SK-N-SH treated with all-trans-retinoic acid at 6 μM for 48 hours (cell line): ENCODE measurements at regions not wholly inside any gene's neighbourhood (a gene's known extent, or its start where the extent isn't known, plus 50 kb on each side); places are given as distances from the start of the nearest gene placed in this dataset.
A peak's percentile ranks its signal among the peaks of the same experiment; 100 is the strongest.
"Not testable (repeated sequence)": the region's sequence is repeated elsewhere in the genome, so short reads cannot be mapped to it uniquely, and the experiment has no call there.

Experiments used
- ATAC-seq: fragments of 200-7000 bp; cut with Tn5 transposase; 3 replicates; pipeline ENCODE4 v1.9.1; 2020; ENCODE audit warnings: mild to moderate bottlenecking, moderate library complexity
- ARNTL ChIP-seq: fragments of 450-650 bp; formaldehyde crosslinking; IDR thresholded peaks from 2 replicates; pipeline ENCODE4 v1.5.0; 2020; ENCODE audit warnings: low read depth, mild to moderate bottlenecking, moderate library complexity, borderline replicate concordance
- BACH2 ChIP-seq: fragments of 250-450 bp; sonication (Bioruptor Pico); IDR thresholded peaks from 2 replicates; pipeline ENCODE4 v1.9.0; 2021; ENCODE audit warnings: mild to moderate bottlenecking, borderline replicate concordance
- CSDC2 ChIP-seq: fragments of 250-450 bp; sonication (Bioruptor Pico); IDR thresholded peaks from 2 replicates; pipeline ENCODE4 v1.5.0; 2020; ENCODE audit warnings: mild to moderate bottlenecking, moderate library complexity
- CSRNP3 ChIP-seq: fragments of 250-450 bp; sonication (Bioruptor Pico); IDR thresholded peaks from 2 replicates; pipeline ENCODE4 v1.5.1; 2021; ENCODE audit warnings: mild to moderate bottlenecking, moderate library complexity
- ESRRG ChIP-seq: fragments of 250-450 bp; sonication (Bioruptor Pico); IDR thresholded peaks from 2 replicates; pipeline ENCODE4 v1.6.1; 2021; ENCODE audit warnings: mild to moderate bottlenecking
- GLIS3 ChIP-seq: fragments of 250-450 bp; sonication (Bioruptor Pico); IDR thresholded peaks from 2 replicates; pipeline ENCODE4 v1.5.0; 2020; ENCODE audit warnings: mild to moderate bottlenecking, moderate library complexity
- ISL1 ChIP-seq: fragments of 250-450 bp; sonication (Bioruptor Pico); IDR thresholded peaks from 2 replicates; pipeline ENCODE4 v2.1.2; 2022; ENCODE audit warnings: mild to moderate bottlenecking, moderate library complexity
- OSR1 ChIP-seq: fragments of 250-450 bp; sonication (Bioruptor Pico); IDR thresholded peaks from 2 replicates; pipeline ENCODE4 v1.8.0; 2022; ENCODE audit warnings: moderate library complexity, mild to moderate bottlenecking, inconsistent platforms
- PATZ1 ChIP-seq: fragments of 250-450 bp; sonication (Bioruptor Pico); IDR thresholded peaks from 2 replicates; pipeline ENCODE4 v1.8.0; 2020; ENCODE audit warnings: mild to moderate bottlenecking, moderate library complexity, borderline replicate concordance
- POU6F1 ChIP-seq: fragments of 250-450 bp; sonication (Bioruptor Pico); IDR thresholded peaks from 2 replicates; pipeline ENCODE4 v1.8.0; 2021; ENCODE audit warnings: low read depth, mild to moderate bottlenecking, moderate library complexity, borderline replicate concordance
- PPARA ChIP-seq: fragments of 250-450 bp; sonication (Bioruptor Pico); IDR thresholded peaks from 2 replicates; pipeline ENCODE4 v1.5.0; 2020; ENCODE audit warnings: mild to moderate bottlenecking, borderline replicate concordance
- RARB ChIP-seq: fragments of 250-450 bp; sonication (Bioruptor Pico); IDR thresholded peaks from 2 replicates; pipeline ENCODE4 v1.8.0; 2021; ENCODE audit warnings: mild to moderate bottlenecking, moderate library complexity
- SNAI2 ChIP-seq: fragments of 250-450 bp; sonication (Bioruptor Pico); IDR thresholded peaks from 2 replicates; pipeline ENCODE4 v1.5.0; 2020; ENCODE audit warnings: mild to moderate bottlenecking, moderate library complexity
- TCF4 ChIP-seq: fragments of 250-450 bp; sonication (Bioruptor Pico); IDR thresholded peaks from 2 replicates; pipeline ENCODE4 v1.8.0; 2021; ENCODE audit warnings: mild to moderate bottlenecking, moderate library complexity, borderline replicate concordance
- TOX ChIP-seq: fragments of 250-450 bp; sonication (Bioruptor Pico); IDR thresholded peaks from 2 replicates; pipeline ENCODE4 v1.8.0; 2021; ENCODE audit warnings: mild to moderate bottlenecking, moderate library complexity, borderline replicate concordance
- TSHZ2 ChIP-seq: fragments of 250-450 bp; sonication (Bioruptor Pico); IDR thresholded peaks from 2 replicates; pipeline ENCODE4 v1.5.0; 2020; ENCODE audit warnings: mild to moderate bottlenecking, moderate library complexity
- ZFP3 ChIP-seq: fragments of 250-450 bp; sonication (Bioruptor Pico); IDR thresholded peaks from 2 replicates; pipeline ENCODE4 v1.5.0; 2020; ENCODE audit warnings: mild to moderate bottlenecking, moderate library complexity
- ZFP30 ChIP-seq: fragments of 450-650 bp; formaldehyde crosslinking; IDR thresholded peaks from 2 replicates; pipeline ENCODE4 v1.5.0; 2022; ENCODE audit warnings: mild to moderate bottlenecking, moderate library complexity
- ZNF565 ChIP-seq: fragments of 450-650 bp; formaldehyde crosslinking; conservative IDR thresholded peaks from 2 replicates; pipeline ENCODE4 v1.5.0; 2020; ENCODE audit warnings: low read depth, mild to moderate bottlenecking, moderate library complexity
- ZNF8 ChIP-seq: fragments of 450-650 bp; formaldehyde crosslinking; IDR thresholded peaks from 2 replicates; pipeline ENCODE4 v1.5.0; 2020; ENCODE audit warnings: mild to moderate bottlenecking, moderate library complexity

- TF ChIP-seq ZFP30 (CRISPR knock-in tag) (no peak), GLIS3 (CRISPR knock-in tag) (no peak)
- TF ChIP-seq, all 23 proteins: peak for 0
- ATAC-seq = no peak
These were observed 316.0 kb upstream of the PAPPA start for GRCh38 chr9:115837618-115838017.

- no peak for ATAC-seq
- TF ChIP-seq CSDC2 = no peak
- no peak for TF ChIP-seq PPARA (CRISPR knock-in tag)
- no peak for TF ChIP-seq ZFP3
- TF ChIP-seq ZNF565 = no peak
- no peak for TF ChIP-seq POU6F1
- no peak for TF ChIP-seq ZNF8 (CRISPR knock-in tag)
- no peak for TF ChIP-seq GLIS3 (CRISPR knock-in tag)
These were observed 315.2 kb upstream of the PAPPA start for GRCh38 chr9:115838417-115838816.

- not testable (repeated sequence) for ATAC-seq
These were observed 309.2 kb upstream of the PAPPA start for GRCh38 chr9:115844433-115844832.

- 0 out of 3 replicates have a peak, but pooled peaks have one; percentile 42 for ATAC-seq
- TF ChIP-seq ZFP30 (CRISPR knock-in tag) (no peak), OSR1 (CRISPR knock-in tag) (no peak), CSDC2 (no peak), GLIS3 (CRISPR knock-in tag) (no peak), RARB (CRISPR knock-in tag) (no peak), ZNF8 (CRISPR knock-in tag) (no peak), ZNF565 (no peak), ARNTL (CRISPR knock-in tag) (no peak), TCF4 (CRISPR knock-in tag) (no peak), PPARA (CRISPR knock-in tag) (no peak), ESRRG (CRISPR knock-in tag) (no peak)
These were observed 307.8 kb upstream of the PAPPA start for GRCh38 chr9:115845648-115846312.

GRCh38 chr9:115847216-115847615 is 306.4 kb upstream of the PAPPA start:
- 0 out of 3 replicates have a peak, but pooled peaks have one; percentile 39 for ATAC-seq
- TF ChIP-seq TSHZ2 (CRISPR knock-in tag) (no peak), POU6F1 (no peak), TOX (CRISPR knock-in tag) (no peak), BACH2 (CRISPR knock-in tag) (no peak), ISL1 (CRISPR knock-in tag) (no peak), ARNTL (CRISPR knock-in tag) (no peak), OSR1 (CRISPR knock-in tag) (no peak), SNAI2 (CRISPR knock-in tag) (no peak), ZFP3 (no peak), ZFP30 (CRISPR knock-in tag) (no peak), ESRRG (CRISPR knock-in tag) (no peak), ZNF8 (CRISPR knock-in tag) (no peak), PATZ1 (CRISPR knock-in tag) (no peak), GLIS3 (CRISPR knock-in tag) (no peak), PPARA (CRISPR knock-in tag) (no peak), CSRNP3 (no peak)
